H9 (cell line): ENCODE measurements at regions not wholly inside any gene's neighbourhood (a gene's known extent, or its start where the extent isn't known, plus 50 kb on each side); places are given as distances from the start of the nearest gene placed in this dataset.

Source experiments
- DNase-seq: peaks from one replicate; pipeline ENCODE4 v3.0.0-alpha.2; 2017
- H2AFZ ChIP-seq: one replicate; pipeline ENCODE4 v1.6.1; 2013; ENCODE audit warnings: mild to moderate bottlenecking, low read length, control low read depth, moderate library complexity
- H2AK5ac ChIP-seq: 2 replicates; pipeline ENCODE4 v1.6.1; 2013; ENCODE audit warnings: low read length, control low read depth, mixed read lengths; ENCODE audit not compliant: insufficient read length
- H2BK120ac ChIP-seq: one replicate; pipeline ENCODE4 v1.6.1; 2013; ENCODE audit warnings: low read depth, mild to moderate bottlenecking, low read length, control low read depth, inconsistent platforms; ENCODE audit not compliant: poor library complexity, severe bottlenecking
- H2BK12ac ChIP-seq: 2 replicates; pipeline ENCODE4 v1.6.1; 2013; ENCODE audit warnings: low read length, control low read depth, mixed read lengths, low read depth; ENCODE audit not compliant: insufficient read length
- H2BK15ac ChIP-seq: 2 replicates; pipeline ENCODE4 v1.6.1; 2013; ENCODE audit warnings: low read depth, low read length, control low read depth
- H2BK20ac ChIP-seq: one replicate; pipeline ENCODE4 v1.6.1; 2013; ENCODE audit warnings: low read depth, mild to moderate bottlenecking, low read length, control low read depth, inconsistent platforms; ENCODE audit not compliant: poor library complexity, severe bottlenecking
- H2BK5ac ChIP-seq: 2 replicates; pipeline ENCODE4 v1.6.1; 2013; ENCODE audit warnings: low read length, control low read depth, mixed read lengths; ENCODE audit not compliant: insufficient read length
- H3K14ac ChIP-seq: 2 replicates; pipeline ENCODE4 v1.6.1; 2013; ENCODE audit warnings: low read length, control low read depth; ENCODE audit not compliant: insufficient read depth
- H3K18ac ChIP-seq: 2 replicates; pipeline ENCODE4 v1.6.1; 2013; ENCODE audit warnings: low read depth, mild to moderate bottlenecking, mixed read lengths, low read length, control low read depth; ENCODE audit not compliant: insufficient read length
- H3K23ac ChIP-seq: 2 replicates; pipeline ENCODE4 v1.6.1; 2013; ENCODE audit warnings: low read length, control low read depth, mixed read lengths, low read depth; ENCODE audit not compliant: insufficient read length
- H3K23me2 ChIP-seq: 2 replicates; pipeline ENCODE4 v1.6.1; 2013; ENCODE audit warnings: low read depth, mild to moderate bottlenecking, mixed read lengths, low read length, control low read depth; ENCODE audit not compliant: insufficient read length, poor library complexity, severe bottlenecking
- H3K27ac ChIP-seq: 2 replicates; pipeline ENCODE4 v1.5.1; 2013; ENCODE audit warnings: low read length, control low read depth, mixed read lengths, low read depth; ENCODE audit not compliant: insufficient read length
- H3K27me3 ChIP-seq: 2 replicates; pipeline ENCODE4 v1.6.1; 2013; ENCODE audit warnings: low read length, control low read depth, inconsistent platforms; ENCODE audit not compliant: insufficient read depth
- H3K4ac ChIP-seq: 2 replicates; pipeline ENCODE4 v1.6.1; 2013; ENCODE audit warnings: low read depth, mild to moderate bottlenecking, control low read depth, inconsistent platforms, low read length, moderate library complexity
- H3K4me1 ChIP-seq: 2 replicates; pipeline ENCODE4 v1.6.1; 2013; ENCODE audit warnings: low read length, control low read depth, inconsistent platforms; ENCODE audit not compliant: insufficient read depth
- H3K4me2 ChIP-seq: 2 replicates; pipeline ENCODE4 v1.6.1; 2013; ENCODE audit warnings: low read length, control low read depth, mixed read lengths; ENCODE audit not compliant: insufficient read length, insufficient read depth
- H3K56ac ChIP-seq: 2 replicates; pipeline ENCODE4 v1.6.1; 2013; ENCODE audit warnings: low read depth, mild to moderate bottlenecking, mixed read lengths, low read length, control low read depth; ENCODE audit not compliant: insufficient read length
- H3K79me1 ChIP-seq: 2 replicates; pipeline ENCODE4 v1.6.1; 2013; ENCODE audit warnings: low read depth, mild to moderate bottlenecking, moderate library complexity, low read length, control low read depth, inconsistent platforms; ENCODE audit not compliant: insufficient read depth, poor library complexity, severe bottlenecking
- H3K79me2 ChIP-seq: 2 replicates; pipeline ENCODE4 v1.6.1; 2013; ENCODE audit warnings: low read length, control low read depth, inconsistent platforms; ENCODE audit not compliant: insufficient read depth
- H3K9ac ChIP-seq: 2 replicates; pipeline ENCODE4 v1.6.1; 2013; ENCODE audit warnings: low read length, control low read depth, mixed read lengths; ENCODE audit not compliant: insufficient read length; ENCODE audit errors: extremely low read depth
- H3K9me3 ChIP-seq: one replicate; pipeline ENCODE4 v1.6.1; 2013; ENCODE audit warnings: low read depth, low read length, inconsistent platforms; ENCODE audit not compliant: control insufficient read depth
- H3T11ph ChIP-seq: one replicate; pipeline ENCODE4 v1.6.1; 2013; ENCODE audit warnings: mild to moderate bottlenecking, low read length, control low read depth, inconsistent platforms
- H4K20me1 ChIP-seq: one replicate; pipeline ENCODE4 v1.6.1; 2013; ENCODE audit not compliant: control insufficient read depth, insufficient read length, insufficient read depth
- H4K5ac ChIP-seq: 2 replicates; pipeline ENCODE4 v1.6.1; 2013; ENCODE audit warnings: low read depth, mild to moderate bottlenecking, mixed read lengths, low read length, control low read depth; ENCODE audit not compliant: insufficient read length
- H4K8ac ChIP-seq: replicated peaks from 2 replicates; pipeline ENCODE4 v1.6.1; 2013; ENCODE audit warnings: low read length, control low read depth, mixed read lengths, low read depth; ENCODE audit not compliant: insufficient read length
- H4K91ac ChIP-seq: 2 replicates; pipeline ENCODE4 v1.6.1; 2013; ENCODE audit warnings: low read depth, mild to moderate bottlenecking, moderate library complexity, mixed read lengths, low read length, control low read depth; ENCODE audit not compliant: insufficient read length
- H3K27ac Mint-ChIP-seq, 3 experiments: 2 replicates in 2 of 3; 3 replicates in 1 of 3; pipeline ENCODE4 v1.8.0; 2020 to 2021; ENCODE audit warnings: mixed read lengths in 3 of 3, mild to moderate bottlenecking in 1 of 3, moderate library complexity in 1 of 3
- H3K27me3 Mint-ChIP-seq: 2 replicates; pipeline ENCODE4 v1.8.0; 2021; ENCODE audit warnings: low read depth, mild to moderate bottlenecking, moderate library complexity, mixed read lengths
- H3K36me3 Mint-ChIP-seq, 3 experiments: 2 replicates in 2 of 3; 3 replicates in 1 of 3; pipeline ENCODE4 v1.8.0; 2020 to 2021; ENCODE audit warnings: low read depth in 3 of 3, mixed read lengths in 3 of 3; ENCODE audit not compliant: insufficient read depth in 1 of 3
- H3K4me1 Mint-ChIP-seq, 2 experiments: 2 replicates each; pipeline ENCODE4 v1.8.0; 2020; ENCODE audit warnings: mixed read lengths in 2 of 2
- H3K4me3 Mint-ChIP-seq, 2 experiments: 2 replicates in 1 of 2; 3 replicates in 1 of 2; pipeline ENCODE4 v1.8.0; 2020 to 2021; ENCODE audit warnings: mild to moderate bottlenecking in 2 of 2, mixed read lengths in 2 of 2, moderate library complexity in 1 of 2
- H3K9me3 Mint-ChIP-seq, 2 experiments: 2 replicates in 1 of 2; 3 replicates in 1 of 2; pipeline ENCODE4 v1.8.0; 2020; ENCODE audit warnings: mild to moderate bottlenecking in 2 of 2, mixed read lengths in 2 of 2, moderate library complexity in 1 of 2
- TF ChIP-seq, protein P1 (sequence below): fragments of 200-600 bp; sonication (generic); conservative IDR thresholded peaks from 3 replicates; pipeline ENCODE4 v1.8.0; 2021; ENCODE audit warnings: antibody characterized with exemption, mild to moderate bottlenecking

GRCh38 chr18:43919551-43919950 lies 642.3 kb upstream of the SYT4 start:
- Mint-ChIP-seq H3K4me1 (peaks cover 12 to 13% of the 10 kb centered on the region in 2 experiments), H3K4me3 (no peak overlapping the region), H3K27ac (no peak overlapping the region)

More at GRCh38 chr18:43919551-43919950, 642.3 kb upstream of the SYT4 start:
- Histone ChIP-seq H3T11ph (no peak overlapping the region), H2BK20ac (no peak overlapping the region), H2BK12ac (no peak overlapping the region), H3K27ac (no peak overlapping the region), H4K5ac (no peak overlapping the region), H3K9ac (no peak overlapping the region), H2AK5ac (no peak overlapping the region), H3K9me3 (no peaks in the 10 kb centered on the region), H4K20me1 (no peaks in the 10 kb centered on the region), H2BK5ac (no peak overlapping the region), H3K56ac (no peak overlapping the region), H2BK120ac (no peak overlapping the region), H4K8ac (no peak overlapping the region), H3K23me2 (no peaks in the 10 kb centered on the region), H3K4me2 (no peak overlapping the region), H3K18ac (no peak overlapping the region), H3K79me2 (no peaks in the 10 kb centered on the region), H3K4ac (no peak overlapping the region), H3K4me1 (no peaks in the 10 kb centered on the region), H2BK15ac (no peak overlapping the region), H3K27me3 (no peaks in the 10 kb centered on the region), H3K23ac (no peak overlapping the region), H4K91ac (no peak overlapping the region), H3K14ac (no peak overlapping the region), H2AFZ (no peak overlapping the region), H3K79me1 (no peaks in the 10 kb centered on the region)
- TF ChIP-seq, protein P1, sequence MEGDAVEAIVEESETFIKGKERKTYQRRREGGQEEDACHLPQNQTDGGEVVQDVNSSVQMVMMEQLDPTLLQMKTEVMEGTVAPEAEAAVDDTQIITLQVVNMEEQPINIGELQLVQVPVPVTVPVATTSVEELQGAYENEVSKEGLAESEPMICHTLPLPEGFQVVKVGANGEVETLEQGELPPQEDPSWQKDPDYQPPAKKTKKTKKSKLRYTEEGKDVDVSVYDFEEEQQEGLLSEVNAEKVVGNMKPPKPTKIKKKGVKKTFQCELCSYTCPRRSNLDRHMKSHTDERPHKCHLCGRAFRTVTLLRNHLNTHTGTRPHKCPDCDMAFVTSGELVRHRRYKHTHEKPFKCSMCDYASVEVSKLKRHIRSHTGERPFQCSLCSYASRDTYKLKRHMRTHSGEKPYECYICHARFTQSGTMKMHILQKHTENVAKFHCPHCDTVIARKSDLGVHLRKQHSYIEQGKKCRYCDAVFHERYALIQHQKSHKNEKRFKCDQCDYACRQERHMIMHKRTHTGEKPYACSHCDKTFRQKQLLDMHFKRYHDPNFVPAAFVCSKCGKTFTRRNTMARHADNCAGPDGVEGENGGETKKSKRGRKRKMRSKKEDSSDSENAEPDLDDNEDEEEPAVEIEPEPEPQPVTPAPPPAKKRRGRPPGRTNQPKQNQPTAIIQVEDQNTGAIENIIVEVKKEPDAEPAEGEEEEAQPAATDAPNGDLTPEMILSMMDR = no peak
- Mint-ChIP-seq H3K27me3 (no peaks in the 10 kb centered on the region), H3K9me3 (no peaks in the 10 kb centered on the region), H3K36me3 (no peaks in the 10 kb centered on the region)
- no peak for DNase-seq
